Left lung (tissue), 4 donors: ENCODE measurements at regions not wholly inside any gene's neighbourhood (a gene's known extent, or its start where the extent isn't known, plus 50 kb on each side); places are given as distances from the start of the nearest gene placed in this dataset.

Experiments
- ATAC-seq: fragments of 200-7000 bp; cut with Tn5 transposase; one replicate; pipeline ENCODE4 v1.9.1; 2020; ENCODE audit warnings: moderate library complexity
- DNase-seq, 4 donors: peaks; one replicate each; pipeline ENCODE4 v3.0.0-alpha.2; 2013 to 2020
- H3K27ac ChIP-seq, 2 donors: fragments of 200-600 bp; sonication (generic) in 1 of 2; one replicate each; pipeline versions ENCODE4 v1.5.0 to v1.8.0; 2020 to 2021
- H3K27me3 ChIP-seq, 2 donors: fragments of 200-600 bp; sonication (generic) in 1 of 2; one replicate each; pipeline versions ENCODE4 v1.5.0 to v1.8.0; 2020 to 2021
- H3K36me3 ChIP-seq, 2 donors: fragments of 200-600 bp; sonication (generic) in 1 of 2; one replicate each; pipeline versions ENCODE4 v1.5.0 to v1.8.0; 2020 to 2021
- H3K4me1 ChIP-seq, 2 donors: fragments of 200-600 bp; one replicate each; pipeline ENCODE4 v1.8.0; 2021
- H3K4me3 ChIP-seq, 2 donors: fragments of 200-600 bp; sonication (generic) in 1 of 2; one replicate each; pipeline versions ENCODE4 v1.5.0 to v1.8.0; 2020 to 2021; ENCODE audit warnings: mild to moderate bottlenecking in 1 of 2
- H3K9me3 ChIP-seq, 2 donors: fragments of 200-600 bp; sonication (generic) in 1 of 2; one replicate each; pipeline versions ENCODE4 v1.5.0 to v1.8.0; 2020 to 2021
- intact Hi-C, 2 donors: fragments of 100-400 bp; cut with DNase I; formaldehyde crosslinking; loops; one replicate each; pipeline versions ENCODE4 v1.11.2 to v1.14.2; 2022
- TF ChIP-seq, protein P1 (sequence below), 2 donors: fragments of 200-600 bp; sonication (generic) in 1 of 2; IDR thresholded peaks; one replicate each; pipeline versions ENCODE4 v1.5.0 to v1.8.0; 2021; ENCODE audit warnings: antibody characterized with exemption in 2 of 2
- donor health status: DM: no; HTN: yes; CAD: no.
- donor health status: DM: no; HTN: no; CAD: no.

DNA sequence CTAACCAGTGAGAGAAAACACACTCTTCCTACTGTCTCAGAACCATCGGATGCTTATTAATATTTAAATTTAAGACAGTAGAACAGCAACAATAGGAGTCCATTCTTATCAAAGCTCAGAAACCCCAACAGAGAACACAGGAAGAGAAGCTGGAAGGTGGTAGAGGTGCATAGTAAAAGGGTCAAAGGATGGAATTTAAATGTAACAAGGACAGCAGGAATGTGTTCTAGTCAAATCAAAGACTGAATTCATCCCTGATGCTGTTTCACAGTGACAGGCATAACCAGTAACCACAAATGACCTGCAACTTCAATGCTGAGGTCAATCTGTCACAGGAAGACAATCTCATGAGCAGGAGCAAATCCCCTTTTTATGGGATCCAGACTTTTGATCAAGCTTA lies 1259.7 kb downstream of the XPNPEP1 start:
- no peak overlapping the region for H3K27ac ChIP-seq
- DNase-seq (no peak), ATAC-seq (no peak)
- no peaks in the 10 kb centered on the region for H3K9me3 ChIP-seq
- H3K4me3 ChIP-seq = no peak overlapping the region
- H3K36me3 ChIP-seq = no peaks in the 10 kb centered on the region
- H3K27me3 ChIP-seq = no peaks in the 10 kb centered on the region
- intact Hi-C loops = no loop called here
- no peaks in the 10 kb centered on the region for H3K4me1 ChIP-seq
- TF ChIP-seq, protein P1, sequence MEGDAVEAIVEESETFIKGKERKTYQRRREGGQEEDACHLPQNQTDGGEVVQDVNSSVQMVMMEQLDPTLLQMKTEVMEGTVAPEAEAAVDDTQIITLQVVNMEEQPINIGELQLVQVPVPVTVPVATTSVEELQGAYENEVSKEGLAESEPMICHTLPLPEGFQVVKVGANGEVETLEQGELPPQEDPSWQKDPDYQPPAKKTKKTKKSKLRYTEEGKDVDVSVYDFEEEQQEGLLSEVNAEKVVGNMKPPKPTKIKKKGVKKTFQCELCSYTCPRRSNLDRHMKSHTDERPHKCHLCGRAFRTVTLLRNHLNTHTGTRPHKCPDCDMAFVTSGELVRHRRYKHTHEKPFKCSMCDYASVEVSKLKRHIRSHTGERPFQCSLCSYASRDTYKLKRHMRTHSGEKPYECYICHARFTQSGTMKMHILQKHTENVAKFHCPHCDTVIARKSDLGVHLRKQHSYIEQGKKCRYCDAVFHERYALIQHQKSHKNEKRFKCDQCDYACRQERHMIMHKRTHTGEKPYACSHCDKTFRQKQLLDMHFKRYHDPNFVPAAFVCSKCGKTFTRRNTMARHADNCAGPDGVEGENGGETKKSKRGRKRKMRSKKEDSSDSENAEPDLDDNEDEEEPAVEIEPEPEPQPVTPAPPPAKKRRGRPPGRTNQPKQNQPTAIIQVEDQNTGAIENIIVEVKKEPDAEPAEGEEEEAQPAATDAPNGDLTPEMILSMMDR (IDR thresholded peaks at IDR 0.05) = no peak

DNA sequence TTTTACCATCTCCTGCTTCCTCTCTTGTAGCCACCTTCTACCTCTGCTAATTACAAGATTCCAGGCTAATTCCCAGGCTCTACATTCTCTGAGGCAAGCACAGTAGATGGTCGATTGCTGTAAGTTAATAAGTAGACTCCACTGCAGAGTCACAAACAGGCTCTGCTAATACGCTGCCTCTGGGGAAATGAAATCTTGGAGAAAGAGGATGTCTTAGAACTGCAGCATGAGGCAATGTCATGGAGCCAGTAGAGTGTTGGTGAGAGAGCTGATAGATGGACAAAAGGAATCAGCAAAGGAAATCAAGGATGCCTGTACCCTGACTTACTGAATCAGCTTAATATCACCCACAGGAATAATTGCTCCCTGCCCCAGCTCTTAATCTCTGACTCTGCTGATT lies 1260.3 kb downstream of the XPNPEP1 start:
- no peak for DNase-seq
- no peak for ATAC-seq
- Histone ChIP-seq H3K4me3 (no peak overlapping the region), H3K27ac (no peak overlapping the region), H3K4me1 (no peaks in the 10 kb centered on the region), H3K36me3 (no peaks in the 10 kb centered on the region), H3K27me3 (no peaks in the 10 kb centered on the region), H3K9me3 (no peaks in the 10 kb centered on the region)
- TF ChIP-seq, protein P1 (IDR thresholded peaks at IDR 0.05) = no peak
- intact Hi-C loops = no loop called here

DNA sequence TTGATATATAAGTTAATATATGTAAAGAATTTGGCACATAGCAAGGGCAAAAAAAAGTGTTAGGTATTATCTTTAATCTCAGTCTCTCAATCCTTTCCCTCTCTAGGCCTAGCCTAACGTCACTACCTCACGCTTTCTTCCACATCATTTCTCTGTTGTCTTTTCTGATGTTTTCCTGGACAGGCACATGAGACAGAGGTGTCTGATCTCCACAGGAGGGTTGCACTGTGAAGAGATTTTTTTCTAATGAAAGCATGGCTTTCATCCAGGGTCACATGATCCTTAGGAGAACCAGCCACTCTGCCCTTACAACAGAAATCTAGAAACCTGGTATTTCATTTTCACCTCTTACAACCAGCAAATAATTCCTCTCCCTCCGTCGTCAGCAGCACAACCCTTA lies 1268.3 kb downstream of the XPNPEP1 start:
- Histone ChIP-seq H3K27ac (no peak overlapping the region), H3K9me3 (no peaks in the 10 kb centered on the region), H3K4me1 (no peaks in the 10 kb centered on the region), H3K36me3 (no peaks in the 10 kb centered on the region), H3K27me3 (no peaks in the 10 kb centered on the region), H3K4me3 (no peak overlapping the region)
- ATAC-seq (no peak), DNase-seq (no peak)
- TF ChIP-seq, protein P1 (IDR thresholded peaks at IDR 0.05) = no peak
- intact Hi-C loops = no loop called here

DNA sequence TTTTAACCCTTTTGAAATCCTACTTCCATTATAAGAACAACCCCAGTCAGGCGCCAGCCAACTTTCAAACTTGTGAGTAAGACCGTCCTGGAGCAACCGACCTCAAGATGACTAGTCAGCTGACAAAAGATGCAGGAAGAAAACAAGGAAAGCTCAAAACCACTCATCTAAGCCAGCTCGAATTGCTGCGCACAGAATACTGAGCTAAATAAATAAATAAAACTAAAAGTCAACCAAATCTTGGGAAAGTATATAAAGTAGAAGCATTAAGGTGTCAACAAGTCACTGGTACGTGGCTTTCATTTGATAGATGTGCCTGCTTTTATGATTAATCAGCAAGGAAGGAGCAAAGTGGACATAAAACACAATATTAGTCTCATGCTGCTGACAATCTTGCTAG lies 1269.8 kb downstream of the XPNPEP1 start:
- H3K27me3 ChIP-seq = no peaks in the 10 kb centered on the region
- no peaks in the 10 kb centered on the region for H3K4me1 ChIP-seq
- H3K9me3 ChIP-seq = no peaks in the 10 kb centered on the region
- intact Hi-C loops = no loop called here
- H3K27ac ChIP-seq = no peak overlapping the region
- no peak overlapping the region for H3K4me3 ChIP-seq
- TF ChIP-seq, protein P1 (IDR thresholded peaks at IDR 0.05) = no peak
- ATAC-seq (no peak), DNase-seq (no peak)
- H3K36me3 ChIP-seq = no peaks in the 10 kb centered on the region

DNA sequence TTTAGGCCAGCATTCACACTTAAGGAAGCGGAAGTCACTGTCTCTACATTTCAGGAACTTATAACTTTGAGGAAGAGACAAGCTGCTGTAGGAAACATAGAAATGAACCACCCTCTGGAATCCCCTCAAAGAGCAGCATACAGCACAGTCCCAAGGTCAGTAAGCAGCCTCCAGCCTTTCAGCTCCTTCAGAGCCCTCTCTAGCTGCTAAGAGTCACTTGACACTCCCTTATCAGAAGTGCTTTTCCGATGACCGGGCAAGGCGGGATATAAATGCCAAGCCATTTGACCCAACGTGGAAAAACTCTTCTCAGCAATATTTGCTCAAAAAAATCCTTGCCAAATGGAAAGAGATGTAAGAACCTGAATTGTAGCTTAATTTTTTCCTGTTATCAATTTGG lies 1284.3 kb downstream of the XPNPEP1 start:
- no peak overlapping the region for H3K4me3 ChIP-seq
- DNase-seq (peak in 2 of 4 donors; percentile 32 to 43), ATAC-seq (peak; percentile 98)
- intact Hi-C loops = no loop called here
- no peaks in the 10 kb centered on the region for H3K4me1 ChIP-seq
- H3K27ac ChIP-seq = no peak overlapping the region
- peaks cover 0 to 4% of the 10 kb centered on the region in 2 donors for H3K9me3 ChIP-seq
- H3K27me3 ChIP-seq = no peaks in the 10 kb centered on the region
- TF ChIP-seq, protein P1 (IDR thresholded peaks at IDR 0.05) = no peak
- H3K36me3 ChIP-seq = no peaks in the 10 kb centered on the region
